ENCODE measurements at regions not wholly inside any gene's neighbourhood (a gene's known extent, or its start where the extent isn't known, plus 50 kb on each side); places are given as distances from the start of the nearest gene placed in this dataset.

GRCh38 chr9:110112792-110113191 is 95.2 kb downstream of the C9orf152 start:
- Histone ChIP-seq H3K27ac (ENCODE audit: insufficient read depth, low read length) (no peak overlapping the region), H3K18ac (ENCODE audit: low read depth, low read length) (no peak overlapping the region), H3K9me1 (ENCODE audit: insufficient read depth, low read length) (peaks cover 38% of the 10 kb centered on the region), H3K56ac (ENCODE audit: extremely low read depth, insufficient read depth, low read length) (no peak overlapping the region), H4K20me1 (ENCODE audit: insufficient read depth, low read length) (peaks cover 77% of the 10 kb centered on the region), H3K27me3 (ENCODE audit: control insufficient read depth, insufficient read depth, low read length) (no peaks in the 10 kb centered on the region), H3K4me3 (ENCODE audit: insufficient read depth, low read depth, low read length) (no peak overlapping the region), H4K91ac (ENCODE audit: insufficient read depth, low read depth, low read length) (no peak overlapping the region), H3K4me2 (ENCODE audit: low read depth, low read length) (no peak overlapping the region), H2AFZ (replicated peaks; ENCODE audit: low read length, poor library complexity) (no peak overlapping the region), H3K4me1 (ENCODE audit: control insufficient read depth, insufficient read depth, low read length) (peaks cover 33% of the 10 kb centered on the region), H2BK20ac (ENCODE audit: low read depth, low read length) (no peak overlapping the region), H3K4ac (ENCODE audit: low read depth, low read length) (no peak overlapping the region), H2BK15ac (ENCODE audit: low read depth, low read length) (no peak overlapping the region), H4K8ac (ENCODE audit: low read depth in 2 of 2, low read length in 2 of 2) (no peak overlapping the region), H3K23ac (ENCODE audit: low read depth, low read length) (peak overlapping the region; percentile 41; the same call in 1 of the 2 replicates), H2BK5ac (ENCODE audit: low read depth, low read length, poor library complexity, severe bottlenecking) (no peak overlapping the region), H3K9ac (ENCODE audit: low read depth, low read length) (no peak overlapping the region), H3K9me3 (ENCODE audit: control insufficient read depth, insufficient read depth, low read length) (no peaks in the 10 kb centered on the region), H3K79me1 (ENCODE audit: low read depth in 1 of 2, low read length in 2 of 2) (peaks cover 25 to 80% of the 10 kb centered on the region in 2 experiments; a peak in 3 of 4 replicates), H2AK9ac (replicated peaks; ENCODE audit: low read depth, low read length, poor library complexity) (no peak overlapping the region), H3K36me3 (ENCODE audit: control insufficient read depth, insufficient read depth, low read length) (peaks cover 8% of the 10 kb centered on the region; the same call in 1 of the 2 replicates), H2AK5ac (ENCODE audit: low read depth, low read length) (no peak overlapping the region), H4K5ac (ENCODE audit: low read depth, low read length) (no peak overlapping the region), H3K14ac (replicated peaks; ENCODE audit: low read depth, low read length) (no peak overlapping the region), H2BK120ac (ENCODE audit: low read depth, low read length) (no peak overlapping the region)
- ATAC-seq (ENCODE audit: low read depth): no peak
- dilution Hi-C loops (cut with HindIII; ENCODE audit: low sequenced_read_pairs, unreplicated experiment): no loop called here
- ChIA-PET POLR2A (ENCODE audit: unreplicated experiment) (interaction anchor here (1.0 kb wide), 1 partner anchor 14 kb away, joined by 3 read pairs; no protein-coding TSS in a partner anchor), CTCF (interaction anchor here (0.6 to 1.1 kb wide), 3 partner anchors 35 to 184 kb away, joined by 3 to 7 read pairs (median 3); no protein-coding TSS in a partner anchor)
- DNase-seq: no peak
- WGBS, 2 experiments (ENCODE audit: extremely low coverage in 2 of 2, insufficient read length in 1 of 2): 100% methylated on average over 2 of the region's 4 CpGs; no CpG with 5 or more reads in 1 of the 2 experiments
- TF ChIP-seq RCOR1 (IDR thresholded peaks at IDR 0.05; ENCODE audit: insufficient replicate concordance, low read length): no peak
- no peak for TF ChIP-seq CHD1 (IDR thresholded peaks at IDR 0.05; ENCODE audit: low read depth, low read length)
- TF ChIP-seq, protein P1, sequence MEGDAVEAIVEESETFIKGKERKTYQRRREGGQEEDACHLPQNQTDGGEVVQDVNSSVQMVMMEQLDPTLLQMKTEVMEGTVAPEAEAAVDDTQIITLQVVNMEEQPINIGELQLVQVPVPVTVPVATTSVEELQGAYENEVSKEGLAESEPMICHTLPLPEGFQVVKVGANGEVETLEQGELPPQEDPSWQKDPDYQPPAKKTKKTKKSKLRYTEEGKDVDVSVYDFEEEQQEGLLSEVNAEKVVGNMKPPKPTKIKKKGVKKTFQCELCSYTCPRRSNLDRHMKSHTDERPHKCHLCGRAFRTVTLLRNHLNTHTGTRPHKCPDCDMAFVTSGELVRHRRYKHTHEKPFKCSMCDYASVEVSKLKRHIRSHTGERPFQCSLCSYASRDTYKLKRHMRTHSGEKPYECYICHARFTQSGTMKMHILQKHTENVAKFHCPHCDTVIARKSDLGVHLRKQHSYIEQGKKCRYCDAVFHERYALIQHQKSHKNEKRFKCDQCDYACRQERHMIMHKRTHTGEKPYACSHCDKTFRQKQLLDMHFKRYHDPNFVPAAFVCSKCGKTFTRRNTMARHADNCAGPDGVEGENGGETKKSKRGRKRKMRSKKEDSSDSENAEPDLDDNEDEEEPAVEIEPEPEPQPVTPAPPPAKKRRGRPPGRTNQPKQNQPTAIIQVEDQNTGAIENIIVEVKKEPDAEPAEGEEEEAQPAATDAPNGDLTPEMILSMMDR (conservative IDR thresholded peaks at IDR 0.05; ENCODE audit: low read depth, low read length): no peak
- no peak for TF ChIP-seq POLR2A (IDR thresholded peaks at IDR 0.05; ENCODE audit: low read depth, low read length)
- TF ChIP-seq SMC3 (IDR thresholded peaks at IDR 0.05; ENCODE audit: low read depth, low read length): no peak
- TF ChIP-seq MAZ (IDR thresholded peaks at IDR 0.05; ENCODE audit: borderline replicate concordance, low read depth, low read length): no peak
- TF ChIP-seq MAFK (IDR thresholded peaks at IDR 0.05; ENCODE audit: low read depth, low read length): no peak
- no peak for TF ChIP-seq RFX5 (IDR thresholded peaks at IDR 0.05; ENCODE audit: low read depth, low read length)
- TF ChIP-seq ELK1 (IDR thresholded peaks at IDR 0.05; ENCODE audit: borderline replicate concordance, low read depth, low read length): no peak
- no peak for TF ChIP-seq FOS (IDR thresholded peaks at IDR 0.05; ENCODE audit: low read depth, low read length)
- no peak for TF ChIP-seq CEBPB (IDR thresholded peaks at IDR 0.05; ENCODE audit: low read depth, low read length)
- TF ChIP-seq RAD21 (IDR thresholded peaks at IDR 0.05; ENCODE audit: low read length): no peak
- no peak for TF ChIP-seq BHLHE40 (IDR thresholded peaks at IDR 0.05; ENCODE audit: low read depth, low read length)
- TF ChIP-seq NFE2L2 (IDR thresholded peaks at IDR 0.05; ENCODE audit: low read depth, low read length): no peak
- TF ChIP-seq, protein P2, sequence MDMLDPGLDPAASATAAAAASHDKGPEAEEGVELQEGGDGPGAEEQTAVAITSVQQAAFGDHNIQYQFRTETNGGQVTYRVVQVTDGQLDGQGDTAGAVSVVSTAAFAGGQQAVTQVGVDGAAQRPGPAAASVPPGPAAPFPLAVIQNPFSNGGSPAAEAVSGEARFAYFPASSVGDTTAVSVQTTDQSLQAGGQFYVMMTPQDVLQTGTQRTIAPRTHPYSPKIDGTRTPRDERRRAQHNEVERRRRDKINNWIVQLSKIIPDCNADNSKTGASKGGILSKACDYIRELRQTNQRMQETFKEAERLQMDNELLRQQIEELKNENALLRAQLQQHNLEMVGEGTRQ (IDR thresholded peaks at IDR 0.05; ENCODE audit: low read depth, low read length): no peak
- TF ChIP-seq MXI1 (IDR thresholded peaks at IDR 0.05; ENCODE audit: borderline replicate concordance, low read depth, low read length): no peak
- intact Hi-C loops (cut with micrococcal nuclease): no loop called here
- BruUV-seq (replicated peaks): no TSS peak
- in situ Hi-C loops (cut with MboI; ENCODE audit: low sequenced_read_pairs): no loop called here

All from IMR-90 (cell line).